AG04449 (cell line): ENCODE measurements at regions not wholly inside any gene's neighbourhood (a gene's known extent, or its start where the extent isn't known, plus 50 kb on each side); places are given as distances from the start of the nearest gene placed in this dataset.

Experiments
- CTCF ChIA-PET: fragments of 350-600 bp; formaldehyde crosslinking; extraction: SDS; loops from one replicate; lab custom pipeline; 2021; ENCODE audit warnings: antibody characterized with exemption; lab: Yijun Ruan, JAX
- POLR2A ChIA-PET: fragments of 400-600, 350-600 bp; formaldehyde crosslinking; extraction: SDS; loops from one replicate; lab custom pipeline; 2020; ENCODE audit warnings: antibody characterized with exemption, inconsistent platforms; lab: Yijun Ruan, JAX
- DNase-seq: peaks from one replicate; pipeline ENCODE4 v3.0.0-alpha.2; 2010; ENCODE audit warnings: low read depth, low spot score
- H3K4me3 ChIP-seq: 2 replicates; pipeline ENCODE4 v1.5.1; 2011; ENCODE audit warnings: low read depth, mild to moderate bottlenecking, control low read depth, low read length
- TF ChIP-seq, protein P1 (sequence below): IDR thresholded peaks from one replicate; pipeline ENCODE4 v1.5.1; 2011; ENCODE audit warnings: mild to moderate bottlenecking, moderate library complexity, low read length, control low read depth, inconsistent platforms; ENCODE audit not compliant: insufficient read depth; ENCODE audit errors: missing control alignments

GRCh38 chr15:60297047-60297446 lies 100.7 kb downstream of the ANXA2 start:
- CTCF ChIA-PET, result no interaction called here

More at GRCh38 chr15:60297047-60297446, 100.7 kb downstream of the ANXA2 start:
- no peak overlapping the region for H3K4me3 ChIP-seq
- DNase-seq, result no peak
- POLR2A ChIA-PET, result no interaction called here
- TF ChIP-seq, protein P1, sequence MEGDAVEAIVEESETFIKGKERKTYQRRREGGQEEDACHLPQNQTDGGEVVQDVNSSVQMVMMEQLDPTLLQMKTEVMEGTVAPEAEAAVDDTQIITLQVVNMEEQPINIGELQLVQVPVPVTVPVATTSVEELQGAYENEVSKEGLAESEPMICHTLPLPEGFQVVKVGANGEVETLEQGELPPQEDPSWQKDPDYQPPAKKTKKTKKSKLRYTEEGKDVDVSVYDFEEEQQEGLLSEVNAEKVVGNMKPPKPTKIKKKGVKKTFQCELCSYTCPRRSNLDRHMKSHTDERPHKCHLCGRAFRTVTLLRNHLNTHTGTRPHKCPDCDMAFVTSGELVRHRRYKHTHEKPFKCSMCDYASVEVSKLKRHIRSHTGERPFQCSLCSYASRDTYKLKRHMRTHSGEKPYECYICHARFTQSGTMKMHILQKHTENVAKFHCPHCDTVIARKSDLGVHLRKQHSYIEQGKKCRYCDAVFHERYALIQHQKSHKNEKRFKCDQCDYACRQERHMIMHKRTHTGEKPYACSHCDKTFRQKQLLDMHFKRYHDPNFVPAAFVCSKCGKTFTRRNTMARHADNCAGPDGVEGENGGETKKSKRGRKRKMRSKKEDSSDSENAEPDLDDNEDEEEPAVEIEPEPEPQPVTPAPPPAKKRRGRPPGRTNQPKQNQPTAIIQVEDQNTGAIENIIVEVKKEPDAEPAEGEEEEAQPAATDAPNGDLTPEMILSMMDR, result no peak
